GM19023 (cell line): ENCODE measurements at regions not wholly inside any gene's neighbourhood (a gene's known extent, or its start where the extent isn't known, plus 50 kb on each side); places are given as distances from the start of the nearest gene placed in this dataset.
"Not testable (repeated sequence)": the region's sequence is repeated elsewhere in the genome, so short reads cannot be mapped to it uniquely, and the experiment has no call there.

ENCODE experiments used
- ATAC-seq: cut with Tn5 transposase; IDR thresholded peaks from one replicate; pipeline ENCODE4 v1.9.1; 2021; ENCODE audit warnings: mild to moderate bottlenecking, moderate library complexity; ENCODE audit not compliant: unreplicated experiment

- no peak for ATAC-seq
These were observed 1972.6 kb downstream of the ARAP2 start for GRCh38 chr4:34271479-34272355.

- no peak for ATAC-seq
These were observed 1965.3 kb downstream of the ARAP2 start for GRCh38 chr4:34279011-34279410.

GRCh38 chr4:34280131-34280530 is 1964.2 kb downstream of the ARAP2 start:
- no peak for ATAC-seq

GRCh38 chr4:34281826-34282225 is 1962.5 kb downstream of the ARAP2 start:
- ATAC-seq, result no peak

- no peak for ATAC-seq
These were observed 1954.8 kb downstream of the ARAP2 start for GRCh38 chr4:34289489-34289888.

GRCh38 chr4:34289962-34290361 is 1954.4 kb downstream of the ARAP2 start:
- no peak for ATAC-seq

GRCh38 chr4:34293459-34293858 is 1950.9 kb downstream of the ARAP2 start:
- no peak for ATAC-seq

GRCh38 chr4:34309383-34309906 is 1934.9 kb downstream of the ARAP2 start:
- no peak for ATAC-seq

GRCh38 chr4:34318773-34319172 is 1925.5 kb downstream of the ARAP2 start:
- no peak for ATAC-seq

GRCh38 chr4:34323549-34324320 is 1920.6 kb downstream of the ARAP2 start:
- ATAC-seq, result no peak

- ATAC-seq, result no peak
These were observed 1915.4 kb downstream of the ARAP2 start for GRCh38 chr4:34328939-34329338.

GRCh38 chr4:34335156-34335555 is 1909.2 kb downstream of the ARAP2 start:
- ATAC-seq, result not testable (repeated sequence)

GRCh38 chr4:34335556-34335955 is 1908.8 kb downstream of the ARAP2 start:
- not testable (repeated sequence) for ATAC-seq

- no peak for ATAC-seq
These were observed 1881.7 kb downstream of the ARAP2 start for GRCh38 chr4:34362654-34363053.

GRCh38 chr4:34363842-34364241 is 1880.5 kb downstream of the ARAP2 start:
- no peak for ATAC-seq

GRCh38 chr4:34365946-34366345 is 1878.4 kb downstream of the ARAP2 start:
- no peak for ATAC-seq

GRCh38 chr4:34371676-34372075 is 1872.6 kb downstream of the ARAP2 start:
- ATAC-seq, result no peak

GRCh38 chr4:34372815-34373214 is 1871.5 kb downstream of the ARAP2 start:
- no peak for ATAC-seq

- no peak for ATAC-seq
These were observed 1870.9 kb downstream of the ARAP2 start for GRCh38 chr4:34373456-34373855.

GRCh38 chr4:34412233-34412632 is 1832.1 kb downstream of the ARAP2 start:
- no peak for ATAC-seq

- ATAC-seq, result no peak
These were observed 1831.4 kb downstream of the ARAP2 start for GRCh38 chr4:34412911-34413310.

GRCh38 chr4:34417160-34417559 is 1827.2 kb downstream of the ARAP2 start:
- no peak for ATAC-seq
